ENCODE measurements at regions not wholly inside any gene's neighbourhood (a gene's known extent, or its start where the extent isn't known, plus 50 kb on each side); places are given as distances from the start of the nearest gene placed in this dataset.

DNA sequence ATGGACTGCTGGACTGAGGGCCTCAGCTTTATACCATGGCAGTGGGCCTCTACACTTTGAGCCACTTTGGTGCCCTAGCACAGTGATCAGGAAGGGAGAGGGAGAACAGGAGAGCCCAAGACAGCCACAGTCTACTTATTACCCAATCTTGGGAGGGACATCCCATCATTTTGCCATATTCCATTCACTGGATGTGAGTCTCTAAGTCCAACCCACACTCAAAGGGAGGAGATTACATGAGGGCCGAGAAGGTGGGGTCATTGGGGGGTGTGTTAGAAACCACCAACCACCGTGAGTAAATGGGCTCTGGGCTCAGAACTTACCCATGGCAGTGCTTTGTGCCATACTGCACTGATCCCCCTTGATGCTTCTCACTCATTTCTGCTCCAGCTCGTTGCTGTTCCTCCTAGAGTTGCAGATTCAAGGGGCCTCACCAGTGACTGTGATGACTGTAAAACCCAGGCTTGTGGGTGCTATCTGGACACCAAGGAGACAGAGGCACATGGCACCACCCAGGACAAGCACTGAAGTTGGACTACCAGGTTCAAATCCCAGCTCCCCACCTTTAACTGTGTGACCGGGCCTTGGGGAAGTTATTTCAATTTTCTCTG, 97.6 kb upstream of the RAB6C start:
- no peak for DNase-seq

DNA sequence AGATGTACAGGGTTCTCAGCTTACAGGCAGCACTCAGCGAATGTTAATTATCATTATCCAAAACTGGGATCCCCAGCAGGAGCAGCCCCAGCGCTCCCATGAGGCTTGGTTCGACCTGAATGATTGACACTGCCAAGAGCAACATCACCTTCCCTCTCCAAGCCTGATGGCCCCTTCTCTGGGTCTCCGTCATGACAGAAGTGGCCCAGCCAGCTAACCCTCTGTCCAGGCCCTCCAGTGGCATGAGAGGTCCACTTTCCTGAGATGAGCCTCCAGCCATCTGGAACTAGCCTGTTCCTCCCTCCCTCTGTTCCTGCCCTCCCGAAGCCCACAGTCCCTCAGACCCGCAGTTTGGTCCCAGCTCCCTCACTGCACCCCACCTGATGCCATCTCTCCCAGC, 97.0 kb upstream of the RAB6C start:
- DNase-seq: no peak

DNA sequence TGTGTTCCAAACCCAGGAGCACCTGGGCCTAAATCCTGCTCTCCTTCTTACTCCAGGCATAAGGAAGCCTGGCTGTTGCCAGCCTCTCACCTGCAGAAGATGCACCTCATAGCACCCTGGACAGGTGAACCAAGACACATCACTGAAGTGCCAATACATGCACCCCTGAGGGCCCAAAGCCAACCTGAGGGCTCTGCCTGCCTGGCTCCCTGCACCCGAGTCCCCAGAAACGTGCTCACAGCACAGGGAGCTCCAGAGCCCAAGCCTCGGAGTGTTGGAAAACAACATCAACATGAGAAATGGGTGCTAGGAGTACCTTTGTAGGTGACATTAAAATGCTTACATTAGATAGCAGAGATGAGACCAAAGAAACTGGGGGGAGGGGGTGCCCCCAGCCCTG, 96.3 kb upstream of the RAB6C start:
- DNase-seq: no peak

DNA sequence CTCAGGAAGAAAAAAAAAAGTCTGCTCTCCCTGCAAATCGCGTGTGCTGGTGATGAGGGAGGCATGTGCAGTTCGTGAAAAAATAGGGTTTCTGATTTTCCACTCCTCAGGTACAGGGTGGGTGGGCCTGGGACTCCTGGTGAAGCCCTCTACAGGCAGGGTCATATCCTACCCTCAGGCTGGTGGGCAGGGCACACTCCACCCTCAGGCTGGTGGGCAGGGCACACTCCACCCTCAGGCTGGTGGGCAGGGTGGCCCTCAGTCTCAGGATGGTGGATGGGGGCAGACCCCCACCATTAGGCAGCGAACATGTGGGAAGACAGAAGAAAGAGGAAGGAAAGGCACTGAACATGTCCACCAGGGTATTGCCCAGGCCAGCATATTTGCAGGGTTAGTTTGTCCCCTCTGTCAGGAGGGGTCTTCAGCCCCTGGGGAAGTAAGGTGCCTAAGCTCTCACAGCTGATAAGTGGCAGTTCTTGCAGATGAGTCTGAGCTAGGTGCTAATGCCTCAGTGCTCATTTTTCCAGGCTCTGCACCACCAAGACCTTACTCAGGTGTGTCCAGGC, 95.2 kb upstream of the RAB6C start:
- DNase-seq: no peak

- no peak for DNase-seq
These were observed 93.7 kb upstream of the RAB6C start for GRCh38 chr2:129885735-129886134.

GRCh38 chr2:129887688-129888266, 91.7 kb upstream of the RAB6C start:
- DNase-seq: no peak

GRCh38 chr2:129888461-129888860, 91.0 kb upstream of the RAB6C start:
- DNase-seq: no peak

- no peak for DNase-seq
These were observed 90.6 kb upstream of the RAB6C start for GRCh38 chr2:129888896-129889295.

DNA sequence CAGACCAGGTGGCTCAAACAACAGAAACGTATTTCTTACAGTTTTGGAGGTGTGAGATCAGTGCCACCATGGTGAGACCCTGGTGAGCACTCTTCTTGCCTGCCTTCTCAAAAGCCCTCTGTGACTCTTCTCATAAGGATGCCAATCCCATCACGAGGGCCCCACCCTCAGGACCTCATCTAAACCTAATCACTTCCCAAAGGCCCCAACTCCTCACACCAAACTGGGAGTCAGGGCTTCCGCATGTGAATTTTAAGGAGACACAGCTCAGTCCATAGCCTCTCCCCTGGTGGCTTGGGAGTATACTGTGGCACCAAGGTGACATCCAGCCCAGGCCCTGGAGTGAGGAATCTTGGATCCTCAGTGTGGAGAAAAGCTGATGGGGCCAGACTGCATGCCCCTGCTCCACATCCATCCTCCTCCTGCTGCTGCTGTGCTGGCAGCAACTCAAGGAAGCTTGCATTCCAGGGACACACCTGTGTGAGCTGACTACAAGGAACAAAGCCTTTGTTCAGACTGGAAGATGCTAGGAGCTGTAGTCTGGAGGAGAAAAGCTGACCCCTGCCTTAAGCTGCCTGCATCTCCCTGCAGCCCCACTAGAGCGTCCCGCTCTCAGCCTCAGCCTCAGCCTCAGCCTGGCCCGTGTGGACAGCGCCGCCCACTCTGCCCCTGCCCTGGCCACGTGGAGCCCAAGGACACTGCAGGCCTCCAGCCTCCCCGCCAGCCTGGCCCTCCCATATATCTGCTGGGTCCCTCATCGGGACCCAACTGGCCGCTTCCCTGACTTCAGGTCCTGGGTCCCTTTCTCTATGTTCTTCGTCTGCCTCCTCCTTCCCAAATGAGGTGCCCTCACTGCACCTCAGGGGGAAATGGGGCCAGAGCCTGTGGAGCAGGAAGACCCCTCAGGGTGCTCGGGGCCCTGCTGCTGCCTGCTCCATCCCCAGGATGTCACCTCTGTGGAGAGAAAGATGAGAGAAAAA, 87.8 kb upstream of the RAB6C start:
- DNase-seq: no peak

DNA sequence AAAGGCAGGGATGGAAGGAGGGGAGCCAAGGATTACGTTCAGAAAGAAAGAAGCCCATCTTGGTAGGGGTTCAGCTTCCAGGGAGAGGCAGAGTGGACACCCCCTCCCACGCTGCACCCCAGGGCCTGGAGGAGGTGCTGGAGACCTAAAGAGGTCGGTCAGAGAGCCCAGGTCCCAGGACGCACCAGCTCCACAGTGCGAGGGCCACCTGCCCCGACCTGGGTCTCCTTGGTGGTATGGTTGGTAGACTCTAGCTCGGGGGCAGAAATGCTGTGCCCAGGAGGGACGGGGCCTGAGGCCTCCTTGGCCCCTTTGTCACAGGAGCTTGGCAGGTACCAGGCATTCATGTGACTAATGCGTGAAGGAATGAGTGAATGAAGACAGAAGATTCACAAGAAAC, 87.1 kb upstream of the RAB6C start:
- no peak for DNase-seq

DNA sequence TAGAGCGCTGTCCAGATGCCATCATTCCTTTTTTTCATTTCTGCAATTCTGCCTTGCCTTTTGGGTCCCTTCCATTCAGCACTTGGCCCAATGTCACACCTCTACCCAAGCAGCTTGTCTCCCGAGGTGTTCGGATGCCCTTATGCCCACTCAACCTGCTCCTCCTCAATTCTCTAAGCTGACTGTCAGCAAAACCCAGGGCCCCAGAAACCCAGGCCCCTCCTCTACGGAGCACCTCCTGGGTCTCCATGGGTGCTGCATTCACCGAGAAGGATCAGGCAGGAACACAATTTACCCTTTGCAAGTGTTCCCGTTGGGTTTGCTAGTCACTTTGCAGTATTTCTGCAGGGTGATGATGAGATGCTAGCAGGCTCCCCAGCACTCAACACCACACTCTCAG, 86.7 kb upstream of the RAB6C start:
- DNase-seq: no peak

DNA sequence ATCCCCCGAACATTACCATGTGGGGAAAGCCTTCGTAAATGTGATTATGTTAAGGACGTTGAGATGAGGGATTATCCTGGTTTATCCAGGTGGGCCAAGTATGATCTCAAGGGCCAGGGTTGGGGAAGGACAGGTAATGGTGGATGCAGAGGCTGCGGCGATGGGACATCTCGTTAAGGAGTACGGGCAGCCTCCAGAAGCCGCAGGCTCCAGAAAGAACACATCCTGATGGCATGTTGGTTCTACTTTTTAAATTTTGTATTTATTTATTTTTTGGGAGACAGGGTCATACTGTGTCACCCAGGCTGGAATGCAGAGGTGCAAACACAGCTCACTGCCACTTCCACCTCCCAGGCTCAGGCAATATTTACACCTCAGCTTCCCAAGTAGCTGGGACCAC, 86.2 kb upstream of the RAB6C start:
- DNase-seq: no peak

DNA sequence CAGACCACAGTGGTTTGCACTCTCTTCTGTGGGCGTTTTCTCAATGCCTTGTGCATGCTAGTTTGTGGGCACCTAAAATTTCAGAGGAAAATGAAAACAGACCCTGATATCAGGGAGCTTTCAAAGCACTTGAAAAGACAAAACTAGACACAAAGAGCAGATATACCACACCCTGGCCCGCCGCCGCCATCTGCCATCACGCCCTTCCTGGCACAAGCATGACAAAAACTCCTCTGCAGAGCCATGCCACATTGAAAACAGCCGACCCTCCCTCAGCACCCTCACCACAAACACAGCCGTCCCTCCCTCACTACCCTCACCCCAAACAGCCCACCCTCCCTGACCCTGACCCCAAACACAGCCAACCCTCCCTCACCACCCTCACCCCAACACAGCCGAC, 84.8 kb upstream of the RAB6C start:
- DNase-seq: no peak

DNA sequence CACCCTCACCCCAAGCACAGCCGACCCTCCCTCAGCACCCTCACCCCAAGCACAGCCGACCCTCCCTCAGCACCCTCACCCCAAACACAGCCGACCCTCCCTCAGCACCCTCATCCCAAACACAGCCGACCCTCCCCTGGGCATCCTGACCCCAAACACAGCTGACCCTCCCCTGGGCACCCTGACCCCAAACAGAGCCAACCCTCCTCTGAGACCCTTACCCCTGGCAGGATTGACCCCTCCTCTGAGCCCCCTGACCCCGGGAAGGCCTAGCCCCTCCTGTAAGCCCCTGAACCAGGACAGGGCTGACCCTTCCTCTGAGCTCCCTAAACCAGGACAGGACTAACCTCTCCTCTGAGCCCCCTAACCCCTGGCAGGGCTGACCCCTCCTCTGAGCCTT, 84.4 kb upstream of the RAB6C start:
- no peak for DNase-seq

- no peak for DNase-seq
These were observed 83.9 kb upstream of the RAB6C start for GRCh38 chr2:129895526-129896082.

GRCh38 chr2:129896226-129897100, 83.0 kb upstream of the RAB6C start:
- DNase-seq: no peak

GRCh38 chr2:129901754-129902415, 77.6 kb upstream of the RAB6C start:
- DNase-seq: no peak

DNA sequence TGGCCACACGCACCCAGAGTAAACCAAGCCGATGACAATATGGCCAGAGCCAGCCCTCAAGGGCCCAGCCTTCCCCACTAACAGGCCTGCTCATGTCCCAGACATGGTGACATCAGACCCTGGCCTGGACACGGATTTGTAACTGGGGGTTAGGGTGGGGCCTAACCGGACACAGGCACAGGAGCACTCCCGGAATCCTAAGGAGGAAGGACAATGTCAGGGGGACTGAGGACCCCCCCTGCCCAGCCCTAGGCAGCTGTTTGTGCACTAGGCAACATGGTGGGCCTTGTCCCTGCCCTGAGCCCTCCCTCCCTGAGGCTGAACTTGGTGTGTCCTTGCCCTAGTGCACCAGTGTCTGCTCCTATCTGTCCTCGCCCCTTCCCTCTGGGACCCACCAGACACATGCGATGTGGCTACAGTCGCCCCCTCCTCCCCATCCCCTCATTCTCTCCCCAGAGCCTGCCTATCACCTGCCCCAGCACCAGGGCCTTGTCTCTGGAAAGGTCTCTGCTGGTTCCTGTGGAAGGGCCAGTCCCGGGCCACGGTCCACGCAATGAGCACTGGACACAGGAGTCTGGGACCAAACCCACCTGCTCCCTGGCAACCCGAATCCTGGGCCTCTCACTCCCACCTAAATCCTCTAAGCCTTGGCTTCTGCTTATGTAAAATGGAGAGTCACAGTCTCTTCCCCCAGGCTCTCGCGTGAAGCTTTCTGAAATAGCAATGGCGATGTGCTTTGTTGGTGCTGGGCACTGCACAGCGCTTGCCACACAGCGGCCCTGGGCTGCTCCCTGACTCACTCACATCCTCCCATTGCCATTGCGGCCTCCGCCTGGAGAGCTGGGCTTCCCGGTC, 76.5 kb upstream of the RAB6C start:
- no peak for DNase-seq

DNA sequence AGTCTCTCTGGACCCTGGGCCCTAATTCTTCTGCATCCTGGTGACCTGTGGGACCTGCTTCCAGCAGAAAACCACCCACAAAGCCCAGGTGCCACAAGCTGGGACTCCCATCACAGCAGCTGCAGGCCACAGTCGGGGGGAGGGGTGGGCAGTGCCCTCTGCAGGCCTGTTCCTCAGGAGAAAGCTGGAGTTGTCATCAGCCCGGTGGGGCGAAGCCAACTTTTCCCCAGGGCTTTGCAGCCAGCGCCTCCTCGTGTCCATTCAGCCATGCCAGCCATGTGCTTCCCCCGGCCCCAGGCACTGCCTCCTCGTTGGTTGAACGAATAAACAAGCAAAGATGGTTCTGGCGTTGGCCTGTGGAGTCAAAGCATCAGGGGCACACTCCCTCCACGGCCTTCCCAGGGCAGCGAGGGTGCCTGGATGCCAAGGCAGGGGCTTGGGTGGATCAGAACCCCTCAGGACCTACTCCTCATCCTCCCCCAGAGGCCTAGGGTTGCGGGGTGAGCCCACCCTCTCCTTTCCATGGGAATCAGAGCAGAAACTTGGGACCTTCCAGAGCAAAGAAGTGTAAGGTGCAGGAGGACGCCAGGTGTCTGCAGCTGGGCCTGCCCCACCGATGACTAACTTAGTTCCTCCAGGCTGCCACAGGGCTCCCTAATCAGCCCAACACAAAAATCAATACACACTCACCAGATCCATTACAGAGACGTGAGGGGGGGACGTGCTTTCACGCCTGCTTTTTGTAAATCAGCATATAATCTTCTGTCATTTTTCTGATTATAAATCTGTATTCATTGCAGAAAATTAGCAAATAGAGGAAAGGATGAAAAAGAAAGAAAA, 75.7 kb upstream of the RAB6C start:
- DNase-seq: no peak
